ENCODE measurements at regions not wholly inside any gene's neighbourhood (a gene's known extent, or its start where the extent isn't known, plus 50 kb on each side); places are given as distances from the start of the nearest gene placed in this dataset.

GRCh38 chr9:14434158-14434504 lies 120.2 kb upstream of the NFIB start:
- H3K27ac ChIP-seq (replicated peaks), result no peak overlapping the region

GRCh38 chr9:14433351-14434157 lies 119.6 kb upstream of the NFIB start:
- no peak for DNase-seq (ENCODE audit: low read depth in 1 of 2, low spot score in 1 of 2)

More at GRCh38 chr9:14434158-14434504, 120.2 kb upstream of the NFIB start:
- Histone ChIP-seq H3K27me3 (ENCODE audit: insufficient read depth, poor library complexity, severe bottlenecking) (no peaks in the 10 kb centered on the region), H3K4me3 (replicated peaks; ENCODE audit: insufficient read depth, low read length) (no peak overlapping the region)
- TF ChIP-seq GABPA (IDR thresholded peaks at IDR 0.05; ENCODE audit: low read depth) (no peak), CTCF (IDR thresholded peaks at IDR 0.05; ENCODE audit: insufficient read depth, low read length) (no peak), SPI1 (IDR thresholded peaks at IDR 0.05; ENCODE audit: borderline replicate concordance, low read depth) (no peak), REST (IDR thresholded peaks at IDR 0.05; ENCODE audit: insufficient replicate concordance, low read depth) (no peak), POLR2AphosphoS5 (IDR thresholded peaks at IDR 0.05; ENCODE audit: low read depth) (no peak)
- no peak for DNase-seq (ENCODE audit: low read depth in 1 of 2, low spot score in 1 of 2)

More at GRCh38 chr9:14433351-14434157, 119.6 kb upstream of the NFIB start:
- TF ChIP-seq REST (IDR thresholded peaks at IDR 0.05; ENCODE audit: insufficient replicate concordance, low read depth), result no peak
- TF ChIP-seq CTCF (IDR thresholded peaks at IDR 0.05; ENCODE audit: insufficient read depth, low read length), result no peak
- TF ChIP-seq GABPA (IDR thresholded peaks at IDR 0.05; ENCODE audit: low read depth), result no peak
- no peak for TF ChIP-seq POLR2AphosphoS5 (IDR thresholded peaks at IDR 0.05; ENCODE audit: low read depth)
- no peak for TF ChIP-seq SPI1 (IDR thresholded peaks at IDR 0.05; ENCODE audit: borderline replicate concordance, low read depth)
- H3K4me3 ChIP-seq (replicated peaks; ENCODE audit: insufficient read depth, low read length), result no peak overlapping the region
- no peaks in the 10 kb centered on the region for H3K27me3 ChIP-seq (ENCODE audit: insufficient read depth, poor library complexity, severe bottlenecking)
- no peak overlapping the region for H3K27ac ChIP-seq (replicated peaks)

Measured in HL-60 (cell line).